Fibroblast of skin of scalp (primary cell): ENCODE measurements at regions not wholly inside any gene's neighbourhood (a gene's known extent, or its start where the extent isn't known, plus 50 kb on each side); places are given as distances from the start of the nearest gene placed in this dataset.
"Not testable (repeated sequence)": the region's sequence is repeated elsewhere in the genome, so short reads cannot be mapped to it uniquely, and the experiment has no call there.

Source experiments
- DNase-seq: peaks from one replicate; pipeline ENCODE4 v3.0.0-alpha.2; 2013

DNA sequence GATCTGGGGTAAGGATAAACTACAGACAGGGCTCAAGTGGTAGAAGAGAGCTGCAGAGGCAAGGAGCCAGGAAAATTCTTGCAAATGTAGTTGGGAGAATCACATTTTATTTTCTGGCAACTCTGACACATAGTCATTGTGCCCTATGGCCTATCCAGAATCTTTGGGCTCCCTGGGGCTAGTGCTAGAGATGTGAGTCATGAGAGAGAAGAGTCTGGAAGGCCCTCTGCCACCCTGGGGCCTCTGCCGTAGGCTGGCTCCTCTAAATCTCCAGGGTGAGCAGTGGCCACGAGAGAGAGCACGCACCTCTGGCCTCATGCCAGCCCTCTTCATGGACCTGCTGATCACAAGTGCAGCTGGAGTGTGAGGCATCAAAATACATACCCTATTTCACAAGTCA lies 74.3 kb upstream of the SSBP2 start:
- peak; percentile 65 for DNase-seq

DNA sequence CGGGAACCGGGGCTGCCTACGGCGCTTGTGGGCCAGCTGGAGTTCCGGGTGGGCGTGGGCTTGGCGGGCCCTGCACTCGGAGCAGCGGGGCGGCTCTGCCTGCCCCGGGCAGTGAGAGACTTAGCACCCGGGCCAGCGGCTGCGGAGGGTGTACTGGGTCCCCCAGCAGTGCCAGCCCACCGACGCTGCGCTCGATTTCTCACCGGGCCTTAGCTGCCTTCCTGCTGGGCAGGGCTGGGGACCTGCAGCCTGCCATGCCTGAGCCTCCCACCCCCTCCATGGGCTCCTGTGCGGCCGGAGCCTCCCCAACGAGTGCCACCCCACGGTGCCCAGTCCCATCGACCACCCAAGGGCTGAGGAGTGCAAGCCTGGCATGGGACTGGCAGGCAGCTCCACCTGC lies 72.8 kb upstream of the SSBP2 start:
- DNase-seq, result not testable (repeated sequence)

- no peak for DNase-seq
Measured at GRCh38 chr5:81820863-81821262, 70.0 kb upstream of the SSBP2 start.

GRCh38 chr5:81820318-81820636 lies 69.4 kb upstream of the SSBP2 start:
- no peak for DNase-seq

GRCh38 chr5:81819556-81820317 lies 68.8 kb upstream of the SSBP2 start:
- DNase-seq, result peak; percentile 30

DNA sequence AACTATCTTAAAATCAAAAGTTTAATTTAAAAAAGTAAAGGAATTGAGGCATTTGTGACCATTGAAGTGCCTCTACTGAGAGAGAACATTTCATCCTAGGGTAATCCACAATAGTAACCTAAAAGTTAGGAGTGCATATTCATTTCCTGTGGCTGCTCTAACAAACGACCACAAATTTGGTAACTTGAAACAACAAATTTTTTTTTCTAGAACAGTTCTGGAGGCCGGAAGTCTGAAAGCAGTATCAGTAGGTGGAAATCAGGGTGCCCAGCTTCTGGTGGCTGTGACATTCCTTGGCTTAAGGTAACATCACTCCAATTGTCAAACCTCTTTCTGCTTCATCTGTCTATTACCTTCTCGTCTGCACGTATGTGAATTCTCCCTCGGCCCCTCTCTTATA lies 67.1 kb upstream of the SSBP2 start:
- no peak for DNase-seq

GRCh38 chr5:81817086-81817485 lies 66.2 kb upstream of the SSBP2 start:
- no peak for DNase-seq

GRCh38 chr5:81815321-81815720 lies 64.4 kb upstream of the SSBP2 start:
- no peak for DNase-seq

DNA sequence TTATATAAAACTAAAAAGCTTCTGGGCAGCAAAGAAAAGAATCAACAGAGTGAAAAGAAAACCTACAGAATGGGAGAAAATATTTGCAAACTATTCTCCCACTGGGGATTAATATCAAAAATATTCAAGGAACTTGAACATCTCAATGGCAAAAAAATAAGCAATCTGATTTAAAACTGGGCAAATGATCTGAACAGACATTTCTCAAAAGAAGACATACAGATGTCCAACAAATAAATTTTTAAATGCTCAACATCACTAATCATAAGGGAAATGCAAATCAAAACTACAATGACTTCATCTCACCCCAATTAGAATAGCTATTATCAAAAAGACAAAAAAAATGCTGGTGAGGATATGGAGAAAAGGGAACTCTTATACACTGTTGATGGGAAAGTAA lies 57.2 kb upstream of the SSBP2 start:
- no peak for DNase-seq

GRCh38 chr5:81805086-81805485 lies 54.2 kb upstream of the SSBP2 start:
- DNase-seq, result no peak

GRCh38 chr5:81803812-81804211 lies 52.9 kb upstream of the SSBP2 start:
- no peak for DNase-seq

GRCh38 chr5:81802625-81803024 lies 51.7 kb upstream of the SSBP2 start:
- no peak for DNase-seq

GRCh38 chr5:81802020-81802419 lies 51.1 kb upstream of the SSBP2 start:
- DNase-seq, result no peak

- DNase-seq, result peak; percentile 49
Measured at GRCh38 chr5:81800797-81801196, 49.9 kb upstream of the SSBP2 start.
